ENCODE measurements at regions not wholly inside any gene's neighbourhood (a gene's known extent, or its start where the extent isn't known, plus 50 kb on each side); places are given as distances from the start of the nearest gene placed in this dataset.

GRCh38 chr16:51884773-51885172 lies 662.2 kb downstream of the TOX3 start:
- no peaks in the 10 kb centered on the region for H3K27me3 ChIP-seq (ENCODE audit: insufficient read depth, low read depth, severe bottlenecking)
- H3K4me3 ChIP-seq (ENCODE audit: low read depth, low read length): no peak overlapping the region
- TF ChIP-seq, protein P1, sequence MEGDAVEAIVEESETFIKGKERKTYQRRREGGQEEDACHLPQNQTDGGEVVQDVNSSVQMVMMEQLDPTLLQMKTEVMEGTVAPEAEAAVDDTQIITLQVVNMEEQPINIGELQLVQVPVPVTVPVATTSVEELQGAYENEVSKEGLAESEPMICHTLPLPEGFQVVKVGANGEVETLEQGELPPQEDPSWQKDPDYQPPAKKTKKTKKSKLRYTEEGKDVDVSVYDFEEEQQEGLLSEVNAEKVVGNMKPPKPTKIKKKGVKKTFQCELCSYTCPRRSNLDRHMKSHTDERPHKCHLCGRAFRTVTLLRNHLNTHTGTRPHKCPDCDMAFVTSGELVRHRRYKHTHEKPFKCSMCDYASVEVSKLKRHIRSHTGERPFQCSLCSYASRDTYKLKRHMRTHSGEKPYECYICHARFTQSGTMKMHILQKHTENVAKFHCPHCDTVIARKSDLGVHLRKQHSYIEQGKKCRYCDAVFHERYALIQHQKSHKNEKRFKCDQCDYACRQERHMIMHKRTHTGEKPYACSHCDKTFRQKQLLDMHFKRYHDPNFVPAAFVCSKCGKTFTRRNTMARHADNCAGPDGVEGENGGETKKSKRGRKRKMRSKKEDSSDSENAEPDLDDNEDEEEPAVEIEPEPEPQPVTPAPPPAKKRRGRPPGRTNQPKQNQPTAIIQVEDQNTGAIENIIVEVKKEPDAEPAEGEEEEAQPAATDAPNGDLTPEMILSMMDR (IDR thresholded peaks at IDR 0.05; ENCODE audit: low read depth, low read length): no peak
- no peak for DNase-seq
- H3K36me3 ChIP-seq: no peaks in the 10 kb centered on the region
- H3K9me3 ChIP-seq (ENCODE audit: severe bottlenecking): no peaks in the 10 kb centered on the region
- H3K27ac ChIP-seq: no peak overlapping the region

GRCh38 chr16:51881731-51882130 lies 665.2 kb downstream of the TOX3 start:
- Histone ChIP-seq H3K27me3 (ENCODE audit: insufficient read depth, low read depth, severe bottlenecking) (no peaks in the 10 kb centered on the region), H3K36me3 (no peaks in the 10 kb centered on the region), H3K27ac (no peak overlapping the region), H3K4me3 (ENCODE audit: low read depth, low read length) (no peak overlapping the region), H3K9me3 (ENCODE audit: severe bottlenecking) (no peaks in the 10 kb centered on the region)
- no peak for DNase-seq
- TF ChIP-seq, protein P1 (IDR thresholded peaks at IDR 0.05; ENCODE audit: low read depth, low read length): no peak

GRCh38 chr16:51880776-51881175 lies 666.2 kb downstream of the TOX3 start:
- no peak overlapping the region for H3K4me3 ChIP-seq (ENCODE audit: low read depth, low read length)
- H3K27me3 ChIP-seq (ENCODE audit: insufficient read depth, low read depth, severe bottlenecking): no peaks in the 10 kb centered on the region
- H3K9me3 ChIP-seq (ENCODE audit: severe bottlenecking): no peaks in the 10 kb centered on the region
- H3K27ac ChIP-seq: no peak overlapping the region
- DNase-seq: no peak
- no peaks in the 10 kb centered on the region for H3K36me3 ChIP-seq
- TF ChIP-seq, protein P1 (IDR thresholded peaks at IDR 0.05; ENCODE audit: low read depth, low read length): no peak

DNA sequence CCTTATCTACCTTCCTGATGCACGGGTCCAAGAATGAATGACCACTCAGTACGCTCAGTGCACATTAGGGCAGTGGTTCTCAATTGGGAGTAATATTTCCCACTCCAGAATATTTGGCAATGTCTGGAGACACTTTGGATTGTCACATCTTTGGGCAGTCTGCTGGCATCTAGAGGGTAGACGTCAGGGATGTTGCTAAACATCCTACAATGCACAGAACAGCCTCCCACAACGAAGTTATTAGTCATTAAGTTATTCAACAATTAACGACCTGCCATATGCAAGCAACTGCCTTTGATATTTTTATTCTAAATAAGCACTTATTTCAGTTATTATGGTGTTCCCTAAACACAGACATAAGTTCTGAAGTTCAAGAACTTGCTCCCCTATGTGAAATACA lies 669.3 kb downstream of the TOX3 start:
- Histone ChIP-seq H3K9me3 (ENCODE audit: severe bottlenecking) (no peaks in the 10 kb centered on the region), H3K27ac (no peak overlapping the region), H3K27me3 (ENCODE audit: insufficient read depth, low read depth, severe bottlenecking) (no peaks in the 10 kb centered on the region), H3K36me3 (no peaks in the 10 kb centered on the region), H3K4me3 (ENCODE audit: low read depth, low read length) (no peak overlapping the region)
- TF ChIP-seq, protein P1 (IDR thresholded peaks at IDR 0.05; ENCODE audit: low read depth, low read length): no peak
- DNase-seq: no peak

DNA sequence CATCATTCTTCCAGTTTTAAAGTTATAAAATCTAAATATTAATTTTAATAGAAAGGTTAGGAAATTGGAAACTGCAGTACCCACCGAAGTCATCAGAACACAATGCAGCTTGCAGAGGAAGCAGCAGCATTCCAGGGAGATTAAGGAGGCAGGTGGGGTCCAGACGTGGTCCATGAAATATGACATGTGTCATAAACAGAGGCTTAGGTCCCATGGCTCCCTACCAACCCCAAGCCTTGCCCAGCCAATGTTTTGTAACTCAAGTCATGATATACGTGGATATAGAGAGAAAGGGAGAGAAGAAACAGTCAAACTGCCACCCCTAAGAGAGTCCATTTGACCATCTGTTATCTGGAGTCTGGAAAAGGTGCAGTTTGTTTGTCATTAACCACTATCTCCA lies 670.0 kb downstream of the TOX3 start:
- Histone ChIP-seq H3K4me3 (ENCODE audit: low read depth, low read length) (no peak overlapping the region), H3K27ac (no peak overlapping the region), H3K36me3 (no peaks in the 10 kb centered on the region), H3K27me3 (ENCODE audit: insufficient read depth, low read depth, severe bottlenecking) (no peaks in the 10 kb centered on the region), H3K9me3 (ENCODE audit: severe bottlenecking) (no peaks in the 10 kb centered on the region)
- no peak for DNase-seq
- TF ChIP-seq, protein P1 (IDR thresholded peaks at IDR 0.05; ENCODE audit: low read depth, low read length): no peak

DNA sequence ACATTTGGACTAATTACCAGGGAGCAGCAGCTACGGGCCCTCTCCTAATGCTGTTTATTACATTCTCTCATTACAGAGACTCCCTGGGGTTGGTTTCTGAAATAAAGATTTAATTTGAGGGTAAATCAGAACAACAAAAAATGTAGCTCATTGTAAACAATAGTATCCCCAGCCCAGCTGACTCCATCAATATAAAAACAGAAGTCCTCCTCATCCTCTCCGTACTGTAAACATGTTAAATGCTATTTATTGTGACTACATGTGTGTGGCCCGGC lies 670.4 kb downstream of the TOX3 start:
- Histone ChIP-seq H3K27ac (no peak overlapping the region), H3K36me3 (no peaks in the 10 kb centered on the region), H3K27me3 (ENCODE audit: insufficient read depth, low read depth, severe bottlenecking) (no peaks in the 10 kb centered on the region), H3K4me3 (ENCODE audit: low read depth, low read length) (no peak overlapping the region), H3K9me3 (ENCODE audit: severe bottlenecking) (no peaks in the 10 kb centered on the region)
- TF ChIP-seq, protein P1 (IDR thresholded peaks at IDR 0.05; ENCODE audit: low read depth, low read length): no peak
- DNase-seq: no peak
